NCI-H1694 treated with DMSO at 0.1 percent for 48 hours (cell line): ENCODE measurements at regions not wholly inside any gene's neighbourhood (a gene's known extent, or its start where the extent isn't known, plus 50 kb on each side); places are given as distances from the start of the nearest gene placed in this dataset.

Experiments
- DNase-seq: peaks from one replicate; lab custom pipeline; 2025; lab: John Stamatoyannopoulos, UW

DNA sequence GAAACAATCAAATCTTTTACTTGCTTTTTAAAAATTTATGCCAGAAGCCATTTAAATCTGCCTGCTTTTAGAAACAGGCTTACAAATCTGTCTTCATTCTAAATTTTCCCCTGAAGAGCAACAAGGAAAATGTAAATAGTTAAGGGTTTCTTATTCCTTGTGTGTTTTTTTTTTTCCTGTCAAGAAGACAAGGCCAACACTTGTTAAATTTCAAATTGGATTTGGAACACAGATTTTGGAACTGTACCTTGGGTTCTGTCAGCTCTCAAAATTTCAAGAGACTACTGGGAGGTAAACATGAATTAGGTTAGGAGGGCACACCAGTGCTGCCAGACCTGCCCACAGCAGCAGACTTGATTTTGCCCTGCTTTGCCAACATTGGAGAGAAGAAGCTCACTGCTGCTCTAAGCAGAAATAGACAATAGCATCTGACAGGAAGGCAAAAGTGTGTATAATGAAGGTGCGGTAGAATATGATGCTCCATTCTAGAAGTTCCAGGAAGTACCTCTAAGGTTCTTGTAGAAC is 121.7 kb downstream of the NHLRC3 start:
- DNase-seq = no peak

DNA sequence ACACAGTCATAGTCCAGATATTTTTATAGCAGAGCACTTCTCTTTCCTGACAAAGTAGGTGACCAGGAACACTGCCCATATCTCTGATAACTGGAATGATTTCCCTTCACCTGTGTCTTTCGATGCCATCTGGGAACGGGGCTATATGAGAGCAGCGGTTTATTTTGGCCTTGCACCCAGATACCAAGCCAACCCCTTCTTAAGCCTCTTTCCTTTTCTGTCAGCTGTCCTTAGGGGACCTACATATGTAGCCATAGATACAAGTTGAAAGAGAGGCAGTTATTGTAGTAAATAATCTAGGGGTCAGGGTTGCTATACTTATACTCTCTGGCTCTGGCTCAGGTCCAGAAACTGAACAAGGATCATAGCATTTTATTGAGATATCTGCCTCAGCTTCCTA is 128.8 kb downstream of the NHLRC3 start:
- no peak for DNase-seq

DNA sequence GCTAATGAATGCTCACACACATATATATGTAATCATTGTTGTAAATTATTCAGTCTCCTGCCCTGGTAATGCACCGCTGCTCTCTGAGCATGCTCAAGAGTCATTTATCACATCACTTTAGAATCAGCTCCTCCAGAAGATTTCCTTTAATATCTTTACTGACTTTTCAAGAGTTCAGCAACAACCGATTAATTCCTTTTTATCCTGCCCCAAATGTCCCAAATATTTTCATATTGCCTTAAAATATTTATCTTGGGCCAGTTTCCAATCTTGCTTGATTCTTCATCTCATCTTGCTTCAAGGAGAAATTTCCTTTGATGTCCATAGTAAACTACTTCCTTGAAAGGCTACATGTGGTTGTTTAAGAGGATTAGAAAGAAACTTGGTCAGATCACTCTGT is 132.5 kb downstream of the NHLRC3 start:
- DNase-seq = no peak

DNA sequence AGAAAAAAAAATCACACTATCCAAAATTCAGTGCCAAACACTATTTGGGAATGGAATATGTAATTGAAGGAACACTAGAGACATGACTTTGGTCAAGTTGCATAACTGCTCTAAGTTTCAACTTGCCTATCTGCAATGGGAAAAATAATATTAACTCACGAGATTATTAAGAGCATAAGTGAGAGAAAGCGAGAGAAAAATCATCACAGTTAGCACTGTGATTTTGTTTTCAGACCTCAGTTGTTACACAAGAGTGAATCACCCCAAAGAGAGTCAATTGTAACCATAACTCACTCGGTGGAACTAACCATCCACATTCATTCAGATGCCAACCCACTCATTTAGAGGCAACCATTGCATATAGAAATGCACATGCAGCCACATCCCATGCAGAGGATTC is 147.1 kb downstream of the NHLRC3 start:
- no peak for DNase-seq

DNA sequence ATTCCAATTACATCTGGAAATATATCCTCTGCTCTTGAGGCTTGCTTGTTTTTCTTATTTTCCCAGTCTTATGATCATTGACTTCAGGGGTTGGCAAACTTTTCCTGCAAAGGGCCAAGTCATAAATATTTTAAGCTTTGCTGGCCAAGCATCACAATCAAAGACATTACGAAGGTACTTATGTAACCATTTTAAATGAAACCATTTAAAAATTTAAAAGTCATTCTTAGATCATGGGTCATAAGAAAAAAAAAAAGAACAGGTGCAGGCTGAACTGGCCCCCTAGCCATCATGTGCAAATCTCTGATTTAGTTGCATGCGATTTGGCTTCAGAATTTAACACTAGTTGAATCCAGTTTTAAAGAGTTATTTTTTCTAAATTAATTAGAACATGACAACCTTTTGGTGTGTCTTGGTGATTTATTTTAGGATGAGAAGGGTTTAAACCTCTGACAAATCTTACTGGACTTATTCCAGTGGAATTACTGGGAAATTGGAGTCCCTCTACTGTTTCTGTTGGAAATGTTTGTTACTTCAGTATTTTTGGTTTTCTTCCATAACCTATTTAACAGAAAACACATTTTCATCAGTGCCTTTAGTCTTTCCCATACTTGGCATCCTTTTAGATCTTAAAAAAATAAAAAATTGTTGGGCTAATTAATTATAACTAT is 148.1 kb downstream of the NHLRC3 start:
- no peak for DNase-seq

DNA sequence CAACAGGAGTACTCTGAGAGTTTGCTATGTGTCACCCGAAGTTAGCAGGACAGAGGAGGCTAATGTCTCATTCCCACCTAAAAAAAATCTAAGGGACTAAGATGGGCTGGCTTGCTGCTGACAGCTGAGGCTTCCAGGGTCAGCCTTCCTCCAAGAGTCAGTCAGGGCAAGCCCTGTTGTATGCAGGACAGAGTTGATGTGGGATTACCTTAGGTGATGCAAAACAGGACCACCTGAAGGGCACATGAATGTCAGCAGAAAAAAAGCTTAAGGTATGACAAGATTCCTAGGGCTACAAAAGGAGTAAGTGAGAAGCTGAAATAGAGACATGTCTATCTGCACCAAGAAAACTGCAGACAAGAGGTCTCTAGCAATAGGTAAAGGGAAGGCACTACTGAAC is 151.5 kb downstream of the NHLRC3 start:
- no peak for DNase-seq

DNA sequence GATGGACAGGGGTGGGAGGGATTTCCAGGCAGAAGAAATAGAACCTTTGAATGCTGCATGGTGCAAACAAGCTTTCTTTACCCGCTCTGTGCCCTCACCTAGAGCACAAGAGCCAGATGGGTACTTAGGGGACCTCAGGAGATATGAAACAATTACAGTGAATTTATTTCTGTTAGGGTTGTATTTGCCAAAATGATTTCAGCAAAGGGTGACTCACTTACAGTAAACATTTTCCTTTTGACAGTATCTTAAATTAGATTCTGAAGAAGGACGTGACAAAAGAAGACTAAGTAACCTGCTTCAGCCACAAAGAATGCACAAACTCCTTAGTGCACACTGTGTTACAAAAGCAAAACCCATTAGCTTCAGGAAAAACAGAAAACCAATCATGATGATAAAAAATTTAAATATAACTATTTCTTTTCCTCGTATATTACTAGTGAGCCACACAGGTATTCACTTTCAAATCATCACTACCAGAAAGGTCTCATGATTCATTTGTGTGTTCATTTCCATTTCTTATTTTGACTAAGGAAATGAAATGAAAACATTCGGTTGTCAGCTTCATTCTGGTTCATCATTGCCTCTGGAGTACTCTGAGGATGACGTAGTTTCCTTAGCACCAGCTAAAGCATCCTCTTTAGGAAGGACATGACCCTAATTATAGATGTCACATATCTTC is 158.8 kb downstream of the NHLRC3 start:
- DNase-seq = no peak

DNA sequence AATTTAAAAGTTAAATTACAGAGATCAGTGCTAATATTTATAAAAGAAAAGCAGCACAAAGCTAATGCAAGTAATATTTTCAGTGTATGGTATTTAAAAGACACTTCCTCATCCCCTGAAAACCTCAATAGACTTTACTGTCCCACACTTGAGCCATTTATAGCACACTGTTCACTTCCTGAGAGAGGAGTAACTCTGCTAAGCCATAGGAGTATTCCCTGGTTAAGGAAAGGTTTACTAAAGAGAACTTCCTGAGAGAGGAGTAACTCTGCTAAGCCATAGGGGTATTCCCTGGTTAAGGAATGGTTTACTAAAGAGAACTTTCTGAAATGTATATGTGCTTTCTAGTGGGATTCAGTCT is 159.4 kb downstream of the NHLRC3 start:
- DNase-seq = no peak

DNA sequence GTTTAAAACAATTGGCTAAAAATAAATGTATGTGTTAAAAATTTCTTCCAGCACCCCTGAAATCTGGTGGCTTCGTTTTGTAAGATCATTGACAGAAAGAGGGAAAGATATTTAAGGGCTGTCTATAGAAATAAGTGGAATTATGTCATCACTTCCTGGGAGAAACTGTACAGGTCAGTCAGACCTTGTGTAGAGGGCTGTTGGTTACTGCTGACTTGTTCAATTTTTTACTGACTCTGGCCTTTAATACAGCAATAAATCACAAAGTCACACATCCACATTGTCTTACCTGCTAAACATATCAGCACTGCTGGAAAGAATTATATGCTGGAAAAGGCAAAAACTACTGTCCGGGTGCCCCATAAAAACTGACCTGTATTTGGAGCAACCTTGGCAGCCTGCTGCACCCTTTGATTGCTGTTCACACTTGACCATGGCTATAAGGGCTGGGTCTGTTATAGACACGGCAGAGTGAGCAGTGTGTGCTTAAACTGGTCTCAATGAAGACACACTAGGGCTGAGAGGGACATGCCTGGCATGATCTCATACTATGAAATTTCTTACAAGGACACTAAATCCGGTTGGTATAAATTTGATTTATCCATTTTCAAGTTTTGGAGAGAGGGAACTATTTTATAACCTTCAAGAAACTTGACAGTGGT is 162.1 kb downstream of the NHLRC3 start:
- DNase-seq = no peak

DNA sequence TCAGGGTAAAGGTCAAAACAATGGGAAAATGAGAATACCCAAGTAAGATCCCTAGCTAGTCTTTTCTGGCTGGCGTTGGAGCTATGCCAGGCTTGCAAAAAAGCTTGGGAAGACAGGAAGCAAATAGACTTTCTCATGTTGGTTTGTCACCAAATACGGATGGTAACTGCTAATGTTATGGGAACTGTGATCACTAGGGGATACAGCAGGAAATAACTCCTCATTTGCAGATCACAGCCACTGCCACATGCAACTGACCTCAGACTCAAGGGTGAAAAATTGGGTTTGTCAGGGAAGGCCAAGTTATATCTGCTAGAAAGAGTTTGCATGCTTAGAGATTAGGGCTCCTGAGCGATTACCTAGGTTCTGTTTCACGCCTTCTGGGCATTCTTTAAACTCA is 162.9 kb downstream of the NHLRC3 start:
- DNase-seq = no peak

DNA sequence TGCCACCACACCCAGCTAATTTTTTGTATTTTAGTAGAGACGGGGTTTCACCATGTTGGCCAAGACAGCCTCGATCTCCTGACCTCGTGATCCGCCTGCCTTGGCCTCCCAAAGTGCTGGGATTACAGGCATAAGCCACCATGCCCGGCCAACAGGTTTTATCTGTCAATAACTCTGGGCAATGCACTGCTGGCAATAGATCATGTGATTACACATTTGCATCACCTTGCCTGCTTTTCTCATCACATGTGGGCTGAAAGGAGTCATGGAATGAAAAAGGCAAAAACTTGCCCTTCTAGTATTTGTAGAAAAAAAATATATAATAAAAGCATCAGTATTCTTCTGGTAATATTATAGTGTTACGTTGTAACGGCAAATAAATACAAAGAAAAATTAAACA is 164.5 kb downstream of the NHLRC3 start:
- DNase-seq = no peak

DNA sequence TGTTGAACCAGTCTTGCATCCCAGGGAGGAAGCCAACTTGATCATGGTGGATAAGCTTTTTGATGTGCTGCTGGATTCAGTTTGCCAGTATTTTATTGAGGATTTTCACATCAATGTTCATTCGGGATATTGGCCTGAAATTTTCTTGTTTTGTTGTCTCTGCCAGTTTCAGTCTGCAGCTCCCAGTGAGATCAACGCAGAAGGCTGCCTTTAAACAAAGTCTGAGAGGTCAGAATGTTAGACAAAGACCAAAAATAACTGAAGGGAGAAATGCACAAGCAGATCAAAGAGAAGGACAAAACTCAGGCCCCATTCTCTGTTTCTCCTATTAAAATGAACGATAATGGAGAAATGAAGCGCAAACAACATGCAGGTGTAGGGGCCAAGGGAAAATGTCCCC is 170.4 kb downstream of the NHLRC3 start:
- no peak for DNase-seq

DNA sequence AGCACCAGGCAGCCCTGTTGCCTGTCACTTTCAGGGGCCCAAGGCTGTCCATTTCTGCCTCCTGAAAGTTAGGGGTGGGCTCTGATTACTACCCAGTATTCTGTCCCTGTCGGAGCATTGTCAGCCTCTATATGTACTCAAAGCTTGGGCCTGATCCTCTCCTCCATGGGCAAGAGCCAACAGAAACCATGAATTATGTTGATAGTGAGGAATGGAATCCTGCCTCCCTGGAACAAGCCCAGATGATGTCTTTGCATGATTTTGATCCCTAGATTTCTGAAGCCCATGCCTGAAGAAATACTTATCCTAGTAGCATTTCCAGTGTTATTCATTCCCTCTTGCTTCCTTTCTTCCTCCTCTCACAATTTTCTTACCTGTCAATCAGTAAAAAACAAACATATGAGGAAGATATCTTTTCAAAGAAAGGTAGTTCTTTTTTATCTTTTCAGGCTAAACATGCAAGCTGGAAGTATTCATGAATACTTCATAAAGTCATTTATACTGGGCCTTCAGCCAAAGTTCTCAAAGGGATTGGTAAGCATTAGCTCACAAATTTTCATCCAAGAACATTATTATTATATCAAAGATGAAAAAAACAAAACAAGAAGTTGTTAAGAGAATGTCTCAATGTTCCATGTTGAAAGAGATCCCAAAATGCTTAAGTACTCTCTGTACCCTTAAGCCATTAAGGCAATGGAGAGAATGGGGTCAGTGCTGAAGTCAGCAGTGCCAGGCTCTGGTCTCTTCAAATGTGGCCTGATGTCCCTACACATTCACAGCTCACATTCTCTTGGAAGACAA is 171.7 kb downstream of the NHLRC3 start:
- DNase-seq = no peak

DNA sequence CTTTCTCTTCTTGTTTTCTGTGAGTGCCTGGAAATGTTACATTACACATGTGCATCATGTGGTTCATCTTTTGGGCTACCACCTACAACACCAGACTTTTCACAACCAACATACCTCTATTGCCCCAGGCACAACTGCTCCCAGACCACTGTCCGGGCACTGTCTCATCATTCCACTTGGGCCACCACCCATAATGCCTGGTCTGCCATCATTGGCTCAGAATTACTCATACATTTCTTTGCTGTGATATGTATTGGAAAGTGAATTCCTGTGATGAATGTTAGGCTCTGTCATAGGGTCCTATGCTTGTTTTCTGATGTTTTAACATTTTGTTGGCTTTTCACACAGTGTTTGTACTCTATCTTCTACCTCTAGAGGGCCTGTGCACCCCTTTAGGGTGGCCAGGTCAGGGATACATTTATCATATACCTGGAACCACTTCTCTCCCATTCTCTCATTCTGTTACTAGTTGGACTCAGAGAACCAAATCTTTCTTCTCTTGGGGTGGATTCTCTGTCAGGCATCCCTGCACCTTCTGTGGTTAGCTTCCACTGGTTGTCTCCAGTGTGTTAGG is 172.8 kb downstream of the NHLRC3 start:
- DNase-seq = no peak

DNA sequence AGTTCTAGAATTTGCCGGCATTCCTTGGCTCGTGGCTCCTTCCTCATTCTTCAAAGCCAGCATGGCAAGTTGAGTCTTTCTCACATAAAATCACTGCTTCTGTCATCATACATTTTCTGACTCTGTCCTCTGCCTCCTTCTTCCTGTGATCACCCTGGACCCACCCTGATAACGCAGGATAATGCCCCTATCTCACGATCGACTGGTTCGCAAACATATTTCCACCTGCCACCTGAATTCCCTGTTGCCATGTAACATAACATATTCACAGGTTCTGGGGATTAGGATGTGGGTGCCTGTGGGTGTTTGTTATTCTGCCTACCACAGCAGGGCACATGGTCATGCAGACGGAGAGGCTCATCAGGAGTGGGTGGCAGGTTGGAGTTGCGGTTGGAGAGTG is 177.7 kb downstream of the NHLRC3 start:
- no peak for DNase-seq

DNA sequence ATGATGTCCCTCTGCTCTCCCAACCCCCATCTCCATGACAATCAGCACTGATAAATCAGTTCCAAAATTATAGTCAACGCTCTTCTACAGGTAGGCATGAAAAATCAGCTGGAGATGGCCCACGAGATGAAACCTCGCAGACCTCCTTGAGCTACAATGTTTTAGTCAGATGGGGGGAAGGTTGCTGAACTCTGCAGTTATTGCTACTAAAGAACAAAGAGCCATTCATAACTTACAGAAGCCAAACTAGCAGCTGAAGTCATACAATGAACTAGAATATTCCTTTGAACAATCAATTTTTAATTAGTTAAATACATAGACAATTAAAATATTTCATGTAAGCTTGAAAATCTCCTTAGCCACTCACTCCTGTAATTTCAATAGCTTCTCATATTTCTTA is 179.2 kb downstream of the NHLRC3 start:
- no peak for DNase-seq

DNA sequence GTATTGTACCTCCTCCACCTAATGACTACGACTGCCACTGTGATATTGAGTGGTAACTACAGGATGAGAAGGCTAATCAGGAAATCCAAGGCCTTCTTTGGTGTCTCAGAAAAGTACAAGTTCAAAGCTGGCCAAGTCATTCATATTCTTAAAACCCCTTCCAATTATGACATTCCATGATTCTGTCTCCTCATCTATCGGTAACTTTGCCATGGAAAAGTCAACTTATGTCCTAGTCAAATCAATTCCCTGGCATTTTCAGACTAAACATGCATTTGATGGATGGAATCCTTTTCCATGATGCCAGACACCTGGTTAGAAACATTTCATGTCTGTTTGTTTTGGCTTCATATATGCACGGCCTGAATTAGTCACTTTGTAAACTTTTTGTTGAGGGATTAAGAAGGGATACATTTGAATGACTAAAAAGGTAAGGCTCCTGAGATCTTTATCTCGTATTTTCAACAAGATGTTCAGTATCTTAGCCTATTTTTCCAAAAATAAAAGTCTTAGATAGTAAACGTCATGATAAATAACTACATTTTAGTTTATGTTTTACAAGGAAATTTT is 186.5 kb downstream of the NHLRC3 start:
- DNase-seq = no peak

DNA sequence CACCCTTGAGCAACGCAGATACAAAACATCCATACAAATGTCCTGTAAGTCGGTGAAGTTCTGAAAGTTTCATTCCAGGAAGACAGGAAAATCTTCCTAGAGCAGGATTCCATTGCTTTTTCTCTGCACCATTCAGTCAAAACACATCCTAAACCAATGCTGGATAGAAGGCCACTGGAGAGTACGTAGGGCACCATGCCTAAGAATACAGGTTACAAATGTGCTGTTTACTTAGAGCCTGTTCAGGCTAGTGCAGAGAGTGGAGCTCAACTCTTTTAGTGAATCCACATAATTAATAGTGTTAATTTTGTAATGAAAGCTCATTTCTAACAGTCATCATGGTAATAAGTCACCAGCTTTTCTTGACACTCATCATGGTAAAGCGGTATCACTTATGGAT is 187.6 kb downstream of the NHLRC3 start:
- no peak for DNase-seq

DNA sequence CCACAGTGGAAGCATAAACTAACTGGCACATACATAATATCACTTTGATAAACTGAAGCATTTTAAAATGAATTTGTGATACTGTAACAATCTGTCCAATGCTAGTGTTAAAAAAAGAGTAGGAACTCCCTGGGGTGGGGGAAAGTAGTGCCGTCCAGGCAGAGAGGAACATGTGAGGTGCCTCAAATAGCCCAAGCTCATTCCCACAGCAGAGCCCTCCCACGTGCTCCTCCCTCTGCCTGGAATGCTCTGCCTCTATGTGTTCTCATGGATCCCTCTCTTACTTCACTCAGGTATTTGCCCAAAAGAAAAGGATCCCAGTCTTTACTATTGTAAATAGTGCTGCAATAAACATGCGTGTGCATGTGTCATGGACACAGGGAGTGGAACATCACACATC is 188.1 kb downstream of the NHLRC3 start:
- DNase-seq = no peak

DNA sequence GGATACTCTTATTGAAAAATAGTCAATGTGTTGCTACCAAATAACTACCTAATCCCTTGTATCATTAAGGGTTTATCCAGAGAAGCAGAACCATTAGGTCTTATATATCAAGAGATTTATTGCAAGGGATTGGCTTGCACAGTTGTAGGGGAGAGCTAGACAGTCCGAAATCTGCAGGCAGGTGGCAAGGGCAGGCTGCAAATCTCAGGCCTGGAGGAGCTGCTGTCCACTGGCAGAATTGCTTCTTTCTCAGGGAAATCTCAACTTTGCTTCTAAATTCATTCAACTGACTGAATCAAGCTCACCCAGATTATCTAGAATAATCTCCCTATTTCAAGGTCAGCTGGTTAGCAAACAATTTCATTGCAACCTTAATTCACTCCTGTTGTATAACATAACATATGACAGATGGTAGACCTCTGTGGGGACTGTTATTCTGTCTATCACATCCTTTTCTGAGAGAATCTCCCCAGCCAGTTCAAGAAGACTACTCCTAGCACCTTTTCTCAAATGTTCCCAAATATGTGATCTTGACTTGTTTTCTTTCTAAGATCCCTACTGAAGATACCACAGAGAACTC is 194.2 kb downstream of the NHLRC3 start:
- DNase-seq = peak; percentile 2

DNA sequence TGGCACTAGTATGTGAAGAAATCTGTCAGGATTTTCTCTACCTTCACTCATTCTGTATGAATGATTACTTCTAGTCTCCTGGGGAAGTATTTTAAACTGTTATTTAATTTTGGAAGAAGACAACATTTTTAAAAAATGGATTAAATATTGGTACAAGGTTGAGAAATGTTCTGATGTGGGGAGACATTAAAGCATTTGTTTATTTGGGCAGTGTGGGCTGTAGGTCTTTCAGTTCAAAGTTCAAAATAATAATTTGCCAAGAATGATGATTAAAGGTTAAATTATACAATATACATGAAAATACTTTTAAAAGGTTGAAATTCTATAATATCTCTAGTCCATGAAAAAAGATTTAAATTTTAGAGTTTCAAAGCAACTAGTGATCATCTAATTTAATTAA is 194.7 kb downstream of the NHLRC3 start:
- DNase-seq = no peak

DNA sequence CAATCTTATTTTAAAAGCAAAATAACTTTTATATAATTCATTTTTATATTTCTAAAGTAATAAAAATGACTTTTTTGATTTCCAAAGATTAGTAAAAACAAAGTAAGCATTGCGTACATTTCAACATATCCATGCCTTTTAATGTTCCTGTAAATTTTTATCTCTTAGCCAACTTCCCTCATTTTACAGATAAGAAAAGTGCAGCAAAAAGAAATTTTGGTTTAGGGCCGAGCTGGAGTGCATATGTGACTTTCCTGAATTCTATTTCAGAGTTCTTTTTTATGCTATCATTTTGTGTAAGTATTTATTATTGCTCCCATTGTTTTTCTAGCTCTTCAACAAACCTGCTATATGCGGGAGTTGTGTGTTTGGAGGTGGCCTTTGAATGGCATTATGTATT is 195.3 kb downstream of the NHLRC3 start:
- DNase-seq = no peak
